H9 (cell line): ENCODE measurements at regions not wholly inside any gene's neighbourhood (a gene's known extent, or its start where the extent isn't known, plus 50 kb on each side); places are given as distances from the start of the nearest gene placed in this dataset.

Source experiments
- DNase-seq: peaks from one replicate; pipeline ENCODE4 v3.0.0-alpha.2; 2017
- H2AFZ ChIP-seq: one replicate; pipeline ENCODE4 v1.6.1; 2013; ENCODE audit warnings: mild to moderate bottlenecking, low read length, control low read depth, moderate library complexity
- H2AK5ac ChIP-seq: 2 replicates; pipeline ENCODE4 v1.6.1; 2013; ENCODE audit warnings: low read length, control low read depth, mixed read lengths; ENCODE audit not compliant: insufficient read length
- H2BK120ac ChIP-seq: one replicate; pipeline ENCODE4 v1.6.1; 2013; ENCODE audit warnings: low read depth, mild to moderate bottlenecking, low read length, control low read depth, inconsistent platforms; ENCODE audit not compliant: poor library complexity, severe bottlenecking
- H2BK12ac ChIP-seq: 2 replicates; pipeline ENCODE4 v1.6.1; 2013; ENCODE audit warnings: low read length, control low read depth, mixed read lengths, low read depth; ENCODE audit not compliant: insufficient read length
- H2BK15ac ChIP-seq: 2 replicates; pipeline ENCODE4 v1.6.1; 2013; ENCODE audit warnings: low read depth, low read length, control low read depth
- H2BK20ac ChIP-seq: one replicate; pipeline ENCODE4 v1.6.1; 2013; ENCODE audit warnings: low read depth, mild to moderate bottlenecking, low read length, control low read depth, inconsistent platforms; ENCODE audit not compliant: poor library complexity, severe bottlenecking
- H2BK5ac ChIP-seq: 2 replicates; pipeline ENCODE4 v1.6.1; 2013; ENCODE audit warnings: low read length, control low read depth, mixed read lengths; ENCODE audit not compliant: insufficient read length
- H3K14ac ChIP-seq: 2 replicates; pipeline ENCODE4 v1.6.1; 2013; ENCODE audit warnings: low read length, control low read depth; ENCODE audit not compliant: insufficient read depth
- H3K18ac ChIP-seq: 2 replicates; pipeline ENCODE4 v1.6.1; 2013; ENCODE audit warnings: low read depth, mild to moderate bottlenecking, mixed read lengths, low read length, control low read depth; ENCODE audit not compliant: insufficient read length
- H3K23ac ChIP-seq: 2 replicates; pipeline ENCODE4 v1.6.1; 2013; ENCODE audit warnings: low read length, control low read depth, mixed read lengths, low read depth; ENCODE audit not compliant: insufficient read length
- H3K23me2 ChIP-seq: 2 replicates; pipeline ENCODE4 v1.6.1; 2013; ENCODE audit warnings: low read depth, mild to moderate bottlenecking, mixed read lengths, low read length, control low read depth; ENCODE audit not compliant: insufficient read length, poor library complexity, severe bottlenecking
- H3K27ac ChIP-seq: 2 replicates; pipeline ENCODE4 v1.5.1; 2013; ENCODE audit warnings: low read length, control low read depth, mixed read lengths, low read depth; ENCODE audit not compliant: insufficient read length
- H3K27me3 ChIP-seq: 2 replicates; pipeline ENCODE4 v1.6.1; 2013; ENCODE audit warnings: low read length, control low read depth, inconsistent platforms; ENCODE audit not compliant: insufficient read depth
- H3K4ac ChIP-seq: 2 replicates; pipeline ENCODE4 v1.6.1; 2013; ENCODE audit warnings: low read depth, mild to moderate bottlenecking, control low read depth, inconsistent platforms, low read length, moderate library complexity
- H3K4me1 ChIP-seq: 2 replicates; pipeline ENCODE4 v1.6.1; 2013; ENCODE audit warnings: low read length, control low read depth, inconsistent platforms; ENCODE audit not compliant: insufficient read depth
- H3K4me2 ChIP-seq: 2 replicates; pipeline ENCODE4 v1.6.1; 2013; ENCODE audit warnings: low read length, control low read depth, mixed read lengths; ENCODE audit not compliant: insufficient read length, insufficient read depth
- H3K56ac ChIP-seq: 2 replicates; pipeline ENCODE4 v1.6.1; 2013; ENCODE audit warnings: low read depth, mild to moderate bottlenecking, mixed read lengths, low read length, control low read depth; ENCODE audit not compliant: insufficient read length
- H3K79me1 ChIP-seq: 2 replicates; pipeline ENCODE4 v1.6.1; 2013; ENCODE audit warnings: low read depth, mild to moderate bottlenecking, moderate library complexity, low read length, control low read depth, inconsistent platforms; ENCODE audit not compliant: insufficient read depth, poor library complexity, severe bottlenecking
- H3K79me2 ChIP-seq: 2 replicates; pipeline ENCODE4 v1.6.1; 2013; ENCODE audit warnings: low read length, control low read depth, inconsistent platforms; ENCODE audit not compliant: insufficient read depth
- H3K9ac ChIP-seq: 2 replicates; pipeline ENCODE4 v1.6.1; 2013; ENCODE audit warnings: low read length, control low read depth, mixed read lengths; ENCODE audit not compliant: insufficient read length; ENCODE audit errors: extremely low read depth
- H3K9me3 ChIP-seq: one replicate; pipeline ENCODE4 v1.6.1; 2013; ENCODE audit warnings: low read depth, low read length, inconsistent platforms; ENCODE audit not compliant: control insufficient read depth
- H3T11ph ChIP-seq: one replicate; pipeline ENCODE4 v1.6.1; 2013; ENCODE audit warnings: mild to moderate bottlenecking, low read length, control low read depth, inconsistent platforms
- H4K20me1 ChIP-seq: one replicate; pipeline ENCODE4 v1.6.1; 2013; ENCODE audit not compliant: control insufficient read depth, insufficient read length, insufficient read depth
- H4K5ac ChIP-seq: 2 replicates; pipeline ENCODE4 v1.6.1; 2013; ENCODE audit warnings: low read depth, mild to moderate bottlenecking, mixed read lengths, low read length, control low read depth; ENCODE audit not compliant: insufficient read length
- H4K8ac ChIP-seq: replicated peaks from 2 replicates; pipeline ENCODE4 v1.6.1; 2013; ENCODE audit warnings: low read length, control low read depth, mixed read lengths, low read depth; ENCODE audit not compliant: insufficient read length
- H4K91ac ChIP-seq: 2 replicates; pipeline ENCODE4 v1.6.1; 2013; ENCODE audit warnings: low read depth, mild to moderate bottlenecking, moderate library complexity, mixed read lengths, low read length, control low read depth; ENCODE audit not compliant: insufficient read length
- H3K27ac Mint-ChIP-seq, 3 experiments: 2 replicates in 2 of 3; 3 replicates in 1 of 3; pipeline ENCODE4 v1.8.0; 2020 to 2021; ENCODE audit warnings: mixed read lengths in 3 of 3, mild to moderate bottlenecking in 1 of 3, moderate library complexity in 1 of 3
- H3K27me3 Mint-ChIP-seq: 2 replicates; pipeline ENCODE4 v1.8.0; 2021; ENCODE audit warnings: low read depth, mild to moderate bottlenecking, moderate library complexity, mixed read lengths
- H3K36me3 Mint-ChIP-seq, 3 experiments: 2 replicates in 2 of 3; 3 replicates in 1 of 3; pipeline ENCODE4 v1.8.0; 2020 to 2021; ENCODE audit warnings: low read depth in 3 of 3, mixed read lengths in 3 of 3; ENCODE audit not compliant: insufficient read depth in 1 of 3
- H3K4me1 Mint-ChIP-seq, 2 experiments: 2 replicates each; pipeline ENCODE4 v1.8.0; 2020; ENCODE audit warnings: mixed read lengths in 2 of 2
- H3K4me3 Mint-ChIP-seq, 2 experiments: 2 replicates in 1 of 2; 3 replicates in 1 of 2; pipeline ENCODE4 v1.8.0; 2020 to 2021; ENCODE audit warnings: mild to moderate bottlenecking in 2 of 2, mixed read lengths in 2 of 2, moderate library complexity in 1 of 2
- H3K9me3 Mint-ChIP-seq, 2 experiments: 2 replicates in 1 of 2; 3 replicates in 1 of 2; pipeline ENCODE4 v1.8.0; 2020; ENCODE audit warnings: mild to moderate bottlenecking in 2 of 2, mixed read lengths in 2 of 2, moderate library complexity in 1 of 2
- WGBS: extraction: QIAGEN DNeasy Blood & Tissue Kit; methylation state at CpG from one replicate; pipeline ENCODE4 v1.1.7; 2013; ENCODE audit warnings: missing lambda C conversion rate, low lambda C conversion rate, mixed read lengths; ENCODE audit not compliant: insufficient read length; ENCODE audit errors: extremely low coverage; 5-methylcytosine and 5-hydroxymethylcytosine counted together
- TF ChIP-seq, protein P1 (sequence below): fragments of 200-600 bp; sonication (generic); conservative IDR thresholded peaks from 3 replicates; pipeline ENCODE4 v1.8.0; 2021; ENCODE audit warnings: antibody characterized with exemption, mild to moderate bottlenecking

DNA sequence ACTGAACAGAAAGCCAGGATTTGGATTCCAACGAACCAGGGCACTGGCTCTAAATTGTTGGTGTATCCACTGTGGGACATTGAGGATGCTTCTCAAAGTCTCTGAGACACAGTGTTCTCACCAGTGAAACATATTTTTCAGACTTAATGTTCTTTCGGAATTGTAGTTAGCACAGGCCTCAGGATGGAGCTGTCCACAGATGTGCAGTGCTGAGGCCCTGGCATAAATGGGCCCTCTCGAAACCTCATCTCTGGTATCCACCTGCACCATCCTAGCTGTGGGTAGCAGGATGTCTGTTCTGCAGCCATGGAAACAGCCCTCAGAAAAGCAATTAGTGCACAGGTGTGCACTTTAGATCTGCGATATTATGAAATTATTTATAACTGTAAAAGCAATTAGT is 656.8 kb downstream of the TBC1D22A start:
- peaks cover 83 to 87% of the 10 kb centered on the region in 2 experiments for H3K9me3 Mint-ChIP-seq
- Histone ChIP-seq H4K20me1 (no peaks in the 10 kb centered on the region), H3K79me2 (no peaks in the 10 kb centered on the region), H3K18ac (no peak overlapping the region), H2BK20ac (no peak overlapping the region), H3K27me3 (no peaks in the 10 kb centered on the region), H2BK5ac (no peak overlapping the region), H3K14ac (no peak overlapping the region), H2BK12ac (no peak overlapping the region), H2AK5ac (no peak overlapping the region), H4K8ac (no peak overlapping the region), H3K79me1 (no peaks in the 10 kb centered on the region), H3K56ac (no peak overlapping the region), H3K9ac (no peak overlapping the region), H3T11ph (no peak overlapping the region), H2BK15ac (no peak overlapping the region), H3K4ac (no peak overlapping the region), H4K5ac (no peak overlapping the region), H3K4me1 (no peaks in the 10 kb centered on the region), H3K23ac (no peak overlapping the region), H3K4me2 (no peak overlapping the region), H2AFZ (no peak overlapping the region), H3K9me3 (peaks cover 91% of the 10 kb centered on the region), H3K27ac (no peak overlapping the region), H2BK120ac (no peak overlapping the region), H3K23me2 (no peaks in the 10 kb centered on the region), H4K91ac (no peak overlapping the region)
- TF ChIP-seq, protein P1, sequence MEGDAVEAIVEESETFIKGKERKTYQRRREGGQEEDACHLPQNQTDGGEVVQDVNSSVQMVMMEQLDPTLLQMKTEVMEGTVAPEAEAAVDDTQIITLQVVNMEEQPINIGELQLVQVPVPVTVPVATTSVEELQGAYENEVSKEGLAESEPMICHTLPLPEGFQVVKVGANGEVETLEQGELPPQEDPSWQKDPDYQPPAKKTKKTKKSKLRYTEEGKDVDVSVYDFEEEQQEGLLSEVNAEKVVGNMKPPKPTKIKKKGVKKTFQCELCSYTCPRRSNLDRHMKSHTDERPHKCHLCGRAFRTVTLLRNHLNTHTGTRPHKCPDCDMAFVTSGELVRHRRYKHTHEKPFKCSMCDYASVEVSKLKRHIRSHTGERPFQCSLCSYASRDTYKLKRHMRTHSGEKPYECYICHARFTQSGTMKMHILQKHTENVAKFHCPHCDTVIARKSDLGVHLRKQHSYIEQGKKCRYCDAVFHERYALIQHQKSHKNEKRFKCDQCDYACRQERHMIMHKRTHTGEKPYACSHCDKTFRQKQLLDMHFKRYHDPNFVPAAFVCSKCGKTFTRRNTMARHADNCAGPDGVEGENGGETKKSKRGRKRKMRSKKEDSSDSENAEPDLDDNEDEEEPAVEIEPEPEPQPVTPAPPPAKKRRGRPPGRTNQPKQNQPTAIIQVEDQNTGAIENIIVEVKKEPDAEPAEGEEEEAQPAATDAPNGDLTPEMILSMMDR: no peak
- H3K36me3 Mint-ChIP-seq: peaks cover 4 to 41% (median 16%) of the 10 kb centered on the region in 3 experiments; a peak in 6 of 7 replicates
- DNase-seq: no peak
- H3K27ac Mint-ChIP-seq: no peak overlapping the region
- peaks cover 2% of the 10 kb centered on the region for H3K27me3 Mint-ChIP-seq
- H3K4me3 Mint-ChIP-seq: no peak overlapping the region
- H3K4me1 Mint-ChIP-seq: no peaks in the 10 kb centered on the region
- WGBS: no CpG with 5 or more reads among the region's 4 CpGs
